K562 (cell line): ENCODE measurements at regions not wholly inside any gene's neighbourhood (a gene's known extent, or its start where the extent isn't known, plus 50 kb on each side); places are given as distances from the start of the nearest gene placed in this dataset.

Source experiments
- ATAC-seq: fragments of 200-7000 bp; cut with Tn5 transposase; 3 replicates; pipeline ENCODE4 v1.9.1; 2020; ENCODE audit warnings: moderate library complexity
- BruUV-seq: library from RNA; stranded (reverse); fragments of 400-500 nt; replicated peaks from 2 replicates; lab custom pipeline; 2021; lab: Mats Ljungman, UMichigan
- CTCF ChIA-PET: fragments of 300-600 bp; formaldehyde crosslinking; extraction: SDS; loops from one replicate; lab custom pipeline; 2021; ENCODE audit warnings: low intra/inter-chr PET ratio; lab: Yijun Ruan, JAX
- POLR2A ChIA-PET: fragments of 300-600, 350-650 bp; sonication (Branson Sonifier 250); formaldehyde crosslinking; extraction: SDS; loops from one replicate; lab custom pipeline; 2021; ENCODE audit warnings: antibody characterized with exemption, inconsistent platforms; lab: Yijun Ruan, JAX
- DNase-seq, 4 experiments: peaks; one replicate each; pipeline versions ENCODE4 v3.0.0 to v3.0.0-alpha.2; 2011 to 2018; ENCODE audit warnings: low spot score in 3 of 4, mixed read lengths in 3 of 4; ENCODE audit errors: extremely low read depth in 1 of 4
- FAIRE-seq: peaks from 2 replicates; lab custom pipeline; 2011; peaks lifted over from hg19 to GRCh38; lab: Jason Lieb, UNC
- H2AFZ ChIP-seq: 2 replicates; pipeline ENCODE4 v1.6.0; 2011; ENCODE audit warnings: low read depth, low read length, control low read depth, inconsistent platforms
- H3K27ac ChIP-seq: fragments of 200-600 bp; 3 replicates; pipeline ENCODE4 v1.8.0; 2011; ENCODE audit warnings: low read depth, mild to moderate bottlenecking, control low read depth, inconsistent platforms, low read length, moderate library complexity, mixed read lengths; ENCODE audit errors: extremely low read depth
- H3K27me3 ChIP-seq, 2 experiments: fragments of 300-600 bp in 1 of 2; 2 replicates in 1 of 2; 3 replicates in 1 of 2; pipeline versions ENCODE4 v1.6.0 to v1.8.0; 2011; ENCODE audit warnings: inconsistent platforms in 2 of 2, low read length in 2 of 2, mild to moderate bottlenecking in 1 of 2, mixed read lengths in 1 of 2, moderate library complexity in 1 of 2; ENCODE audit not compliant: control insufficient read depth in 2 of 2, insufficient read depth in 2 of 2
- H3K36me3 ChIP-seq: fragments of 300-600 bp; 3 replicates; pipeline ENCODE4 v1.8.0; 2011; ENCODE audit warnings: mild to moderate bottlenecking, low read length, inconsistent platforms; ENCODE audit not compliant: control insufficient read depth, insufficient read depth
- H3K4me1 ChIP-seq, 2 experiments: fragments of 200-600 bp in 1 of 2; replicated peaks in 1 of 2; 2 replicates in 1 of 2; 3 replicates in 1 of 2; pipeline versions ENCODE4 v1.5.1 to v1.8.0; 2011; ENCODE audit warnings: inconsistent platforms in 2 of 2, low read length in 2 of 2, mild to moderate bottlenecking in 1 of 2, mixed read lengths in 1 of 2, moderate library complexity in 1 of 2; ENCODE audit not compliant: control insufficient read depth in 2 of 2, insufficient read depth in 2 of 2
- H3K4me2 ChIP-seq: 2 replicates; pipeline ENCODE4 v1.6.1; 2011; ENCODE audit warnings: low read length, control low read depth, inconsistent platforms, mixed read lengths; ENCODE audit not compliant: insufficient read depth
- H3K4me3 ChIP-seq: fragments of 200-600 bp; sonication (generic), shearing (Covaris generic); 2 replicates; pipeline ENCODE4 v1.5.1; 2016; ENCODE audit warnings: control low read depth, inconsistent platforms
- H3K79me2 ChIP-seq: fragments of 200-600 bp; 3 replicates; pipeline ENCODE4 v1.8.0; 2011; ENCODE audit warnings: low read length, inconsistent platforms; ENCODE audit not compliant: control insufficient read depth, insufficient read depth
- H3K9ac ChIP-seq, 2 experiments: 2 replicates each; pipeline versions ENCODE4 v1.6.0 to v1.6.1; 2011; ENCODE audit warnings: low read depth in 2 of 2, low read length in 2 of 2, control low read depth in 1 of 2, inconsistent platforms in 1 of 2, mild to moderate bottlenecking in 1 of 2, mixed read lengths in 1 of 2; ENCODE audit not compliant: insufficient read depth in 1 of 2
- H3K9me1 ChIP-seq: one replicate; pipeline ENCODE4 v1.6.0; 2011; ENCODE audit warnings: inconsistent platforms, mild to moderate bottlenecking, low read length, moderate library complexity; ENCODE audit not compliant: control insufficient read depth, insufficient read depth
- H3K9me3 ChIP-seq: replicated peaks from 2 replicates; pipeline ENCODE4 v1.5.1; 2011; ENCODE audit warnings: low read depth, low read length, inconsistent platforms; ENCODE audit not compliant: control insufficient read depth, insufficient read depth
- H4K20me1 ChIP-seq: replicated peaks from 2 replicates; pipeline ENCODE4 v1.6.1; 2011; ENCODE audit warnings: low read length, inconsistent platforms, mixed read lengths; ENCODE audit not compliant: control insufficient read depth, insufficient read depth
- CC2D1A ChIP-seq: fragments of 450-650 bp; IDR thresholded peaks from 2 replicates; pipeline ENCODE4 v1.6.1; 2017; ENCODE audit warnings: mild to moderate bottlenecking
- CREBBP ChIP-seq: IDR thresholded peaks from one replicate; pipeline ENCODE4 v1.6.1; 2012; ENCODE audit warnings: low read depth, mild to moderate bottlenecking, control low read depth, inconsistent platforms, low read length
- GABPA ChIP-seq: fragments of 200-800 bp; sonication (Bioruptor generic); conservative IDR thresholded peaks from 2 replicates; pipeline ENCODE4 v1.6.1; 2016; ENCODE audit warnings: low read depth, missing genetic modification characterization, missing compliant biosample characterization
- HMG20A ChIP-seq: fragments of 450-650 bp; formaldehyde crosslinking; conservative IDR thresholded peaks from 2 replicates; pipeline ENCODE4 v1.4.0; 2020; ENCODE audit warnings: mild to moderate bottlenecking, mixed read lengths
- MGA ChIP-seq: fragments of 450-650 bp; IDR thresholded peaks from 2 replicates; pipeline ENCODE4 v1.6.1; 2016; ENCODE audit warnings: mild to moderate bottlenecking, moderate library complexity
- POLR2A ChIP-seq: fragments of 450-650 bp; conservative IDR thresholded peaks from 2 replicates; pipeline ENCODE4 v1.6.1; 2016
- RHOXF2B ChIP-seq: fragments of 250-450 bp; sonication (Bioruptor Pico); conservative IDR thresholded peaks from 2 replicates; pipeline ENCODE4 v1.5.1; 2021
- SRSF7 ChIP-seq: fragments of 200-400 bp; formaldehyde crosslinking; optimal IDR thresholded peaks from 2 replicates; pipeline ENCODE3; 2017; ENCODE audit warnings: mild to moderate bottlenecking, low read depth, low read length
- ZBTB43 ChIP-seq: sonication (generic); formaldehyde crosslinking; IDR thresholded peaks from 2 replicates; pipeline ENCODE4 v1.8.0; 2023; ENCODE audit warnings: mild to moderate bottlenecking, missing genetic modification reagents
- ZNF124 ChIP-seq: sonication (generic); formaldehyde crosslinking; IDR thresholded peaks from 2 replicates; pipeline ENCODE4 v1.8.1; 2022; ENCODE audit warnings: missing genetic modification reagents
- ZNF668 ChIP-seq: fragments of 250-450 bp; sonication (Bioruptor Pico); IDR thresholded peaks from 2 replicates; pipeline ENCODE4 v1.8.0; 2022; ENCODE audit warnings: mild to moderate bottlenecking, inconsistent platforms
- WGBS: fragments of 100-300 bp; shearing (Covaris generic); methylation state at CpG from one replicate; pipeline ENCODE4 v1.1.6; 2016; ENCODE audit warnings: low coverage, mixed read lengths; ENCODE audit not compliant: insufficient coverage; ENCODE audit errors: missing lambda C conversion rate; 5-methylcytosine and 5-hydroxymethylcytosine counted together
- in situ Hi-C: fragments of 300-500 bp; cut with MboI; formaldehyde crosslinking; loops from 4 replicates; pipeline ENCODE4 v1.15.0; 2018; ENCODE audit warnings: inconsistent platforms, mixed read lengths
- intact Hi-C: fragments of 100-400 bp; cut with micrococcal nuclease; formaldehyde crosslinking; loops from 2 replicates; pipeline ENCODE4 v1.14.2; 2022

GRCh38 chrX:40444133-40444532 is 136.6 kb upstream of the ATP6AP2 start (continued):
- TF ChIP-seq ZBTB43 (CRISPR knock-in tag) (no peak), ZNF668 (CRISPR knock-in tag) (no peak), GABPA (tag) (no peak)

GRCh38 chrX:40440866-40441265 is 139.9 kb upstream of the ATP6AP2 start:
- DNase-seq = no peak
- Histone ChIP-seq H2AFZ (no peak overlapping the region), H3K4me1 (peaks cover 2 to 5% of the 10 kb centered on the region in 2 experiments; a peak in 2 of 5 replicates), H3K4me2 (no peak overlapping the region), H3K9me1 (no peaks in the 10 kb centered on the region), H3K36me3 (no peaks in the 10 kb centered on the region), H3K27me3 (no peaks in the 10 kb centered on the region), H4K20me1 (no peaks in the 10 kb centered on the region), H3K27ac (no peak overlapping the region), H3K4me3 (no peak overlapping the region), H3K9me3 (no peaks in the 10 kb centered on the region), H3K9ac (no peak overlapping the region), H3K79me2 (no peaks in the 10 kb centered on the region)
- no TSS peak for BruUV-seq
- ChIA-PET POLR2A (no interaction called here), CTCF (no interaction called here)
- no peak for FAIRE-seq
- 24% methylated on average over 3 of the region's 3 CpGs for WGBS
- in situ Hi-C loops = no loop called here
- intact Hi-C loops = no loop called here
- ATAC-seq = no peak
- TF ChIP-seq CC2D1A (no peak), POLR2A (no peak), CREBBP (no peak), ZNF124 (CRISPR knock-in tag) (no peak), SRSF7 (no peak), RHOXF2B (CRISPR knock-in tag) (no peak), MGA (no peak), HMG20A (CRISPR knock-in tag) (no peak)
